GM21360 (cell line): ENCODE measurements at regions not wholly inside any gene's neighbourhood (a gene's known extent, or its start where the extent isn't known, plus 50 kb on each side); places are given as distances from the start of the nearest gene placed in this dataset.

Experiments
- ATAC-seq: cut with Tn5 transposase; IDR thresholded peaks from one replicate; pipeline ENCODE4 v1.9.1; 2021; ENCODE audit warnings: mild to moderate bottlenecking, moderate library complexity; ENCODE audit not compliant: unreplicated experiment

GRCh38 chr2:2823061-2823753, 492.1 kb upstream of the MYT1L start:
- no peak for ATAC-seq

- no peak for ATAC-seq
Measured at GRCh38 chr2:2822143-2822542, 491.1 kb upstream of the MYT1L start.

- ATAC-seq = no peak
Measured at GRCh38 chr2:2812648-2813047, 481.6 kb upstream of the MYT1L start.

DNA sequence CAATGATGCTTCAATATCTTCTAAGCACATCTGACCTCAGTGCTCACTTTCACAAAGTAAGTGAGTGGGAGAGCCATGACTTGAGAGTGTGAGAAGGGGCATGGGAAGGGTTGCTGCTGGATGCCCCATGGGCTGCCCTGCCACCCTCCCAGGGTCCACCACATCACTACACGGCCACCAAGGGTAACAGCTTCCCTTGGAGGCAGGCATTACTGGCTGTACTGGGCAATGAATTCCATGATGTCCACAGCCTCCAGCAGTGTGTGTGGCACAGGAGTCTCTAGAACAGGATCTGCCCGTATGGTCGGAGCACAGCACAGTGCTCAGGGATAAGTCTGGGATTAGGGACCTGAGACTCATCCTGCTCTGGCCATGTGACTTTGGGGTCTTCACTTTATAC, 481.0 kb upstream of the MYT1L start:
- no peak for ATAC-seq

DNA sequence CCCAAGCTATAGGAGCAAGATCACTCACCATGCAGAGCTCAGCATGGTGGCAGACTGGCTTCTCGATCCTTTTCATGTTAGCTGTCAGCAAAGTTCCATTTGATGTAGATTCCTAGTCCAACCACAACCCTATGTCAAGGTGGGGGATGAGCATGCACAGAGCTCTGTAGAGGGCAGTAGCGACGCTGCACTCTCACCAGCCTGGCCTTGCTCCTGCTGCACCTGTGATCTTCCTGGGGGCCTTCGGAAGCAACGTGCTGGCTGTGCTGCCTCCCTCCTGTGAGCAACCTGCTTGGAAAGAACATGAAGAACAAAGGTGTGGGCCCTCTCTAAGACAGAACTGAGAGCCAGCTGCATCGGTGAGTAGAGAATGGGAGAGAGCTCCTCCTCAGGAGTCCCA, 479.4 kb upstream of the MYT1L start:
- no peak for ATAC-seq

GRCh38 chr2:2809771-2810170, 478.7 kb upstream of the MYT1L start:
- no peak for ATAC-seq

DNA sequence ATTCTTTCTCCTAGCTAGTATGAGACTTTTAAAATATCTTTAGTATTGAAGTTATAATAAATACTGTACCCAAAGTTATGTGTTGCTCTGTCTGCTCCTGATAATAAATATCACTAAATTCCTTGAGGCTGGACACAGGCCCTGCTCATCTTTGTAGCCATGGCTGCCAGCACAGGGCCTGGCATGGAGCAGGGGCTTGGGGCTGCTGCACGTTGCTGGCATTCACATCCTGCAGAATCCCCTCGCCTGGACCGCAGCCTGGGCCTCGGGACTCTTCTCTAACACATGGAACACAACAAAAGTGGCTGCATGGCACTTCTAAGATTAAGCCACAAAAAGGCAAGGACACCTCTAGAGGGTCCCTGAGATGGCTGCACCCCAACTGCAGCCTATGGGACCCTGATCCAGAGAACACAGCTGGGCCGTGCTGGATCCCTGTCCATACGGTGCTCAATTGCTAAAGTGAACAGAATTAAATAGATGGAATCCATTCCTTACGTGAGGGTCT, 477.5 kb upstream of the MYT1L start:
- ATAC-seq = no peak

DNA sequence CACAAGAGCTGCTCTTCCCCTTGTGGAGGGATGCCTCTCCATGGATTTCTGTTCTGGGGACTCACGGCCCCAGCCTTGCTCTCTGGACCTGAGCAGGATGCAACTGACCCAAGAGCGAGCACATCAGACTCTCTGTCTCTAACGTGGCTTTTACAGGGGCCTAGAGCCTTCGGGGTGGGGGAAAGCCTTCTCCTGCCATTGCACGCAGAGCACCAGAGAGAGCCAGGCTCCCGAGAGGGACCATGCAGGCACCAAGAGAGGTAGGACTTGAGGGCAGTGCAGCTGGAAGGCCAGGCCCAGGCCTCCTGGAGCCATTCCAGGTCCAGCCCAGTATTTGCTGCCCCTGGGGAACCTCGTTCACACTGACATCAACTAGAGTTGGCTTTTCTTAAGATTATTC, 475.6 kb upstream of the MYT1L start:
- ATAC-seq = no peak

- no peak for ATAC-seq
Measured at GRCh38 chr2:2805263-2805662, 474.2 kb upstream of the MYT1L start.

DNA sequence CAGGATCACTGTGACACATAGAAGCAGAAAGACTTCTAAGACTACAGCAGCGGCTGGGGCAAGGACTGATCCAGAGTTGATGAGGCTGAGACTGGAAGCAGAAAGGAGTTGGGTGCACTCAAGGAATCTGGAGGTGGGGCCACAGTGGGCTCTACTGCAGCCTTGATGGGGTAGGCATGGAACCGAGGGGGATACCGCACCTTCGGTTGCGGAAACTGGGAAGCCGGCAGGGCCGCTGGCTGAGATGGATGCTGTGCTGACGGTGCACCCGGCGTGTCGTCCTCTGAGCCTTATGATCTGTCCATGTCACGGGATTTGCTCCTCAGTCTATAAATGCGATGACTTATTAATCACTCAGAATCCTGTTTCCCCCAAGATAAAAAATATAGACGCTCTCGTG, 473.5 kb upstream of the MYT1L start:
- no peak for ATAC-seq

GRCh38 chr2:2801458-2801857, 470.4 kb upstream of the MYT1L start:
- ATAC-seq = no peak

DNA sequence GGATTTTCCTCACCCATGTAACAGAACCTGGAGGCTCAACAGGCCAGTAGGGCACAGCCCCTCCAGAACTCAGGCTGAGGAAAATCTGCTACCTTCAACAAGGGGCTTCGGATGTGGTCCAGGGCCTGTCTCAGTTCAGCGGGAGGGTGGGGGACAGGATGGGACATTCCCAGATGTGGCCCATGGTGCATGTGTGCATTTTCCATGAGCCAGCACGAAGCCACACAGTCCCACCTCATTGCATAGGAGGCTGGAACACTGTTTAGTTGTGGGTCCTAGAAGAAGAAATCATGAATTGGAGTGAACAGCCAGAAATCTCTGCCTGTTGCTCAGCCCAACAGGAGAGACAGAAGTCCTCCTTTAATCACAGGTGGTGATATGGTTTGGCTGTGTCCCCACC, 469.6 kb upstream of the MYT1L start:
- no peak for ATAC-seq

GRCh38 chr2:2800001-2800400, 468.9 kb upstream of the MYT1L start:
- no peak for ATAC-seq

DNA sequence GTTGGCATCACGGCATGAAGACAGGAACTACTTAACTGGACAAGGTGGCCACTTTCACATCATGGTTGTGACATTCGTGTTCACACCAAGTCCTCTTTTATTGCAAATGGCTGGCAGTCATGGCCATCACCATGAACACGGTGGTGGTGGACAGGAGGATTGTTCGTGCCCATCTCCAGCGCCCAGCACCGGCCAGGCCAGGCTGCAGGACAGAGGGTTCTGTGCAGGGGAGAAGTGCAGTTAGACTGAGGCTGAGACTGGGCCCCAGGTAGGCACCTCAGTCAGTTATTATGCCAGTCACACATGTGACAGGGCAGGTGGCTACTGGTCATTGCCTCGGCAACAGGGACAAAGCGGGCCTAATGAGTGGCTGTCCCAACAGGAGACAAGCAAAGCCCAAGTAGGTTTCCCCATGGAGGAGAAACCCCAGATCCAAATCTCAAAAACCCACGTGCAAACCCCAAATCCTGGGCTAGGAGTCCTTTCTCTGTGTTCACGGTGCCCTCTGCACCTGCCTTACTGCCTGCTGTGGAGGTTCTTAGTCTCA, 468.1 kb upstream of the MYT1L start:
- no peak for ATAC-seq

GRCh38 chr2:2798337-2798736, 467.3 kb upstream of the MYT1L start:
- ATAC-seq = no peak

GRCh38 chr2:2797797-2798196, 466.7 kb upstream of the MYT1L start:
- no peak for ATAC-seq

DNA sequence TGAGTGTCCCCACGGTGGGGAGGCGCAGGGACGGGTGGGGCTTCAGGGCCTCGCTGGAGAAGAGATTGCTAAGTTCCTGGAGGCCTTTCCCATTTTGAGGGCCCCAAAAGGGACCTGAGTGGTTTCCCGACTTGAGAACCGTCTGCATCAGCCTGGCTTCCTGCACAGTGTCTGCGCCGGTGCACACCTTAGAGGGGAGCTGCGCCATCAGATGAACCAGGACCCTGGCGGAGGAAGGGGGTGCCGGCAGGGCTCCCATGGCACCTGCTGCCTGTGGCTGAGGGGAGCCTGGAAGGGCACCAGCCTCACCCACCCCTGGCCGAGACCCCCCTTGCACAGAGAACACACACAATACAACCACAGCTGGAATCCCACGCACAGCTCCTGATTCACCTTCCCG, 465.1 kb upstream of the MYT1L start:
- no peak for ATAC-seq

GRCh38 chr2:2795438-2796091, 464.5 kb upstream of the MYT1L start:
- ATAC-seq = no peak

DNA sequence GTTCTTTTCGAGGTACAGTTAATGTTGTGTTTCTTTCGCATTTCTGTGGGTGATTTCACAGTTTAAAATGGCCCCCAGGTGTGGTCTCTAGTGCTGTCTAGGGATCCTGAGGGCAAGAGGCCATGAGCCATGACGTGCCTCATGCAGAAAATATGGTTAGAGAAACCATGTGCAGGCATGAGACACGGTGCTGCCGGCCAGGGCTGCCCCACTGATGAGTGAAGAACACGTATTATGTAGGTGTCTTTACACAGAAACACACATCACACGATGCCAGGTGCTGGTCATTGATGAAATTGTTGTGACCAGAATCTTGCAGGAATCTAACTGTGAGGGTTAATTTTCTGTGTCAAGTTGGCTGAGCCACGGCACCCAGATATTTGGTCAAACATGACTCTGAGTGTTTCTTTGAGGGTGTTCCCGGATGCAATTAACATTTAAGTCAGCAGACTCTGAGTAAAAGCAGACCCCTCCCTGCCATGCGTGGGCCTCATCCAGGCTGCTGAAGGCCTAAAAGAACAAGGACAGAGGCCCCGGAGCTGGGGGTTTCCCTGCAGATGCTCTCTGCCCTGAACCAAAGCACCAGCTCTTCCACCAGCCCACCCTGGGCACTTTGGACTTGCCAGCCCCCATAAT, 463.0 kb upstream of the MYT1L start:
- no peak for ATAC-seq

GRCh38 chr2:2793514-2793913, 462.4 kb upstream of the MYT1L start:
- no peak for ATAC-seq

DNA sequence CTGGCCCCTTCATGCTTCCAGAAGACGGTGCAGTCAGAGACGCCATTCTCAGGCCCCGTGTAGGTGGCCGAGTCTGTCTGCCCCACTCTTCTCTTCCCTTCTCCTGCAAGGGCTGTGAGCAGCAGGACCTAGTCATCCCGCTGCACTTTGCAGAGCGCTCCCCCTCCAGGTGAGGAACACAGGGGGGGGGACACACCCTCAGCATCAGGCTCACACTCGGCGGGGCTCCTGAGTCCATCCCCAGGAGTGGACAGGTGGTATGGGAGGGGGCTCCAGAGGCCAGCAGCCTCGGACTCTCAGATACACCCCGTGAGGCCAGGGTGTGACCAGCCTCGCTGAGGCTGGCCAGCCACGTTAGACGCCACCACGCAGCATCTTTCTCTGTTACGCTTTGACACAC, 460.5 kb upstream of the MYT1L start:
- ATAC-seq = no peak

GRCh38 chr2:2791031-2791430, 460.0 kb upstream of the MYT1L start:
- ATAC-seq = no peak
